BLaER1 (cell line): ENCODE measurements at regions not wholly inside any gene's neighbourhood (a gene's known extent, or its start where the extent isn't known, plus 50 kb on each side); places are given as distances from the start of the nearest gene placed in this dataset.

Experiments
- H3K27ac ChIP-seq: shearing (Covaris generic); formaldehyde crosslinking; 2 replicates; pipeline ENCODE4 v1.8.1; 2022
- H3K27me3 ChIP-seq: shearing (Covaris generic); formaldehyde crosslinking; 2 replicates; pipeline ENCODE4 v1.8.1; 2022
- H3K36me3 ChIP-seq: shearing (Covaris generic); formaldehyde crosslinking; 2 replicates; pipeline ENCODE4 v1.8.1; 2022
- H3K4me1 ChIP-seq: shearing (Covaris generic); formaldehyde crosslinking; 2 replicates; pipeline ENCODE4 v1.8.1; 2022
- H3K4me2 ChIP-seq: shearing (Covaris generic); formaldehyde crosslinking; 2 replicates; pipeline ENCODE4 v1.8.1; 2022
- H3K4me3 ChIP-seq: shearing (Covaris generic); formaldehyde crosslinking; 2 replicates; pipeline ENCODE4 v1.8.1; 2022
- H3K9ac ChIP-seq: shearing (Covaris generic); formaldehyde crosslinking; 2 replicates; pipeline ENCODE4 v1.8.1; 2022
- H3K9me3 ChIP-seq: shearing (Covaris generic); formaldehyde crosslinking; 2 replicates; pipeline ENCODE4 v1.8.1; 2022
- H4K20me1 ChIP-seq: shearing (Covaris generic); formaldehyde crosslinking; 2 replicates; pipeline ENCODE4 v1.8.1; 2022
- Cebpa-rat ChIP-seq: shearing (Covaris generic); IDR thresholded peaks from 2 replicates; pipeline ENCODE4 v1.8.1; 2022

GRCh38 chr7:156022483-156023459 lies 210.5 kb upstream of the SHH start:
- H3K9me3 ChIP-seq: no peaks in the 10 kb centered on the region
- H3K4me3 ChIP-seq: no peak overlapping the region
- H3K36me3 ChIP-seq: no peaks in the 10 kb centered on the region
- peaks cover 3% of the 10 kb centered on the region for H3K4me1 ChIP-seq
- no peaks in the 10 kb centered on the region for H3K27me3 ChIP-seq
- no peaks in the 10 kb centered on the region for H4K20me1 ChIP-seq
- no peak overlapping the region for H3K9ac ChIP-seq
- H3K4me2 ChIP-seq: no peak overlapping the region
- no peak overlapping the region for H3K27ac ChIP-seq
- TF ChIP-seq Cebpa-rat: no peak

- no peak overlapping the region for H3K9ac ChIP-seq
- H3K36me3 ChIP-seq: no peaks in the 10 kb centered on the region
- TF ChIP-seq Cebpa-rat: no peak
- no peak overlapping the region for H3K4me2 ChIP-seq
- no peaks in the 10 kb centered on the region for H4K20me1 ChIP-seq
- no peaks in the 10 kb centered on the region for H3K27me3 ChIP-seq
- no peak overlapping the region for H3K4me3 ChIP-seq
- no peaks in the 10 kb centered on the region for H3K4me1 ChIP-seq
- H3K9me3 ChIP-seq: no peaks in the 10 kb centered on the region
- no peak overlapping the region for H3K27ac ChIP-seq
These were observed 209.2 kb upstream of the SHH start for GRCh38 chr7:156021471-156021870.

DNA sequence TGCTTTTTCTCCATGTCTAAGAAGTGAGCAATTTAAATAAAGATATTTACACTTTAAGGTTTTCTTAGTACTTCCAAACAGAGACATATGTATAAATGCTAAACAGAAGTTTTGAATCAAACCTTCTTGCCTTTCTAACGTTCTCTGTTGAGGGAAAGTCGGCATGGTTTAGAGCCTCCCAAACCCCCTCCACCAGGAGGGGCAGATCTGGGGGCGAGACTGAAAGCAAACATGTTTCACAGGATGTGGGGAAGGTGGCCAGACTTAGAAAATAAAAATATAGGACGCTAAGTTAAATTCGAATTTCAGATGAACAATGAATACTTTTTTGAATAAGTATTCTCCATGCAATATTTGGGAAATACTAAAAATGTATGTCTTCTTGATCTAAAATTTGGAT lies 208.3 kb upstream of the SHH start:
- Histone ChIP-seq H3K4me3 (no peak overlapping the region), H3K4me1 (no peaks in the 10 kb centered on the region), H3K27me3 (no peaks in the 10 kb centered on the region), H3K36me3 (no peaks in the 10 kb centered on the region), H4K20me1 (no peaks in the 10 kb centered on the region), H3K27ac (no peak overlapping the region), H3K9me3 (no peaks in the 10 kb centered on the region), H3K4me2 (no peak overlapping the region), H3K9ac (no peak overlapping the region)
- TF ChIP-seq Cebpa-rat: no peak

- H3K27me3 ChIP-seq: no peaks in the 10 kb centered on the region
- H3K4me1 ChIP-seq: no peaks in the 10 kb centered on the region
- H3K4me2 ChIP-seq: no peak overlapping the region
- H3K36me3 ChIP-seq: no peaks in the 10 kb centered on the region
- H3K9ac ChIP-seq: no peak overlapping the region
- no peaks in the 10 kb centered on the region for H3K9me3 ChIP-seq
- H3K27ac ChIP-seq: no peak overlapping the region
- H3K4me3 ChIP-seq: no peak overlapping the region
- H4K20me1 ChIP-seq: no peaks in the 10 kb centered on the region
- TF ChIP-seq Cebpa-rat: no peak
These were observed 207.7 kb upstream of the SHH start for GRCh38 chr7:156019776-156020565.

- no peak for TF ChIP-seq Cebpa-rat
- no peak overlapping the region for H3K4me3 ChIP-seq
- no peaks in the 10 kb centered on the region for H4K20me1 ChIP-seq
- H3K27ac ChIP-seq: no peak overlapping the region
- H3K4me2 ChIP-seq: no peak overlapping the region
- H3K9ac ChIP-seq: no peak overlapping the region
- H3K36me3 ChIP-seq: no peaks in the 10 kb centered on the region
- H3K4me1 ChIP-seq: no peaks in the 10 kb centered on the region
- H3K27me3 ChIP-seq: no peaks in the 10 kb centered on the region
- H3K9me3 ChIP-seq: no peaks in the 10 kb centered on the region
These were observed 207.0 kb upstream of the SHH start for GRCh38 chr7:156019308-156019707.

DNA sequence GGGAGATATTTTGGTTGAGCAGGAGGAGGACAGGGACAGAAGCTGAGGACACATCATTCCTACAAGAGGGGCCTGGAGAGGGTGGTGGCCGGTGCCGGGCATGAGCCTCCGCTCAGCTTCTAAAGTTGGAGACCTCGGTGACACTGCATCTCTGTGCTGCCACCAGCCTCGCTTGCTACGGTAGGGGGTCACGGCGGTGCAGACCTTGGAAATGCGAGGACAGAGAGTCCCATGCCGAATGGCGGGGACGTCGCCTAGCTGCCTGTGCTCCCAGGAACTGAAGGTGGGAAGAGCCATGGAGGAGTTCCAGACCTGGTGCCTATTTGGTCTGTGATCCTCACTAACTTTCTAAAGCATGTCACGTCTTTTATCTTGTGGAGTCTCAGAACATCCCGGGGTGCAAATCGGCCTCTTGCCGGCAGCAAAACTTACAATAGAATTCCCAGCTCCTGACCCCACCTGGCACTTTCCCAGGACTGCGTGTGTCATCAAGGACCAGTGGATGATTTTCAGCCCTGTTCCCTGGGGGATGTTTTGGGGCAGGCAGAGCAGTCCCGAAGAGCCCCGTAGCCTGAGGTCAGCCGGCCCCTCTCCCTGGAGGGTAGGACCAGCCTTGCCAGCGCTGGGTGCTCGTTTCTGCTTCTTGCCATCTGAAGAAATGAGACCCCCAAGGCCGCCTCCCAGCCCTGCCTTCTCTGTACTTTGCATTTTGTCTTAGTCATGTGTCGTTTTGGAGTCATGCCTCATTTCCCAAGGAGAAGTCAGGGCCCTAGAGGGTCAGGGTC lies 205.8 kb upstream of the SHH start:
- TF ChIP-seq Cebpa-rat: no peak
- Histone ChIP-seq H3K9ac (no peak overlapping the region), H3K4me3 (no peak overlapping the region), H3K9me3 (peaks cover 4% of the 10 kb centered on the region), H3K4me2 (no peak overlapping the region), H3K4me1 (no peaks in the 10 kb centered on the region), H3K27ac (no peak overlapping the region), H3K36me3 (no peaks in the 10 kb centered on the region), H4K20me1 (no peaks in the 10 kb centered on the region), H3K27me3 (no peaks in the 10 kb centered on the region)

GRCh38 chr7:156017431-156017830 lies 205.2 kb upstream of the SHH start:
- TF ChIP-seq Cebpa-rat: no peak
- H3K27ac ChIP-seq: no peak overlapping the region
- no peak overlapping the region for H3K9ac ChIP-seq
- H3K9me3 ChIP-seq: peaks cover 4% of the 10 kb centered on the region
- no peaks in the 10 kb centered on the region for H4K20me1 ChIP-seq
- no peaks in the 10 kb centered on the region for H3K4me1 ChIP-seq
- no peaks in the 10 kb centered on the region for H3K36me3 ChIP-seq
- no peak overlapping the region for H3K4me3 ChIP-seq
- H3K27me3 ChIP-seq: no peaks in the 10 kb centered on the region
- H3K4me2 ChIP-seq: no peak overlapping the region

DNA sequence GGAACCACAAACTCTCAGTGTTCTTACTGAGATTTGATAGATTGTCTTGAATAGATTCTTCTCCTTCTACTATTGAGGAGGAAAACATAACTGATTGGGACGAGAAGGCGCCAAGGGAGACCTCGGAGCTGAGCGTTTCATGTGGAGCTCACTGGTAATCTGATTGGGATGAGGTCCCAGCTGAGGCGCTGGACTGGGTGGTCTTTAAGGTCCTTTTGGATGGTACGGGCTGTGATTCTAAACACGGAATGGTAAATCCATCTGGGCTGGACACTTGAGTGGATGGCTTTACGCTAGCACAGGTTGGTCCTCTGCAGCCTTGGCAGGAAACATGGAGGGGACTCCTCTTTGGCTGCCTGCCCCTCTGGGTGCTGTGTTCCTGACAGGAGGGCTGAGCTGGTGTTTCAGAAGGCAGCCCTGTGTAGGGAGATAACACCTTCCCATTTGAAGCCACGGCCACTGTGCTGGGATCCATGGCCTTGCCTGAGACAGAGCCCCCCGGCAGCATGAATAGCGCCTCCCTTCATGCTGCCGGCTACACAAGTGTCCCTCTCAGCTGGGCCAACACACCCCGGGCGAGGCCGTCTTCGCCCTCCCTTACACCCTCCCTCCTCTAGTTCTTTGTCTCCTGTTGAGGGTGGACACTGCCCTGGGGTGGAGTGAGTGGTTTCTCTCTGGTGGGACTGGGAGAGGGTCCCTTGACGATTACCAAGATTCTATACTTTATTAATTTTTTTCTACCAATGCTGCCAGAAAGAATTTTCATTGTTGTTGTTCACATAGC lies 203.2 kb upstream of the SHH start:
- no peak overlapping the region for H3K9ac ChIP-seq
- H3K4me2 ChIP-seq: no peak overlapping the region
- peaks cover 4% of the 10 kb centered on the region for H3K9me3 ChIP-seq
- H3K27ac ChIP-seq: no peak overlapping the region
- H3K27me3 ChIP-seq: no peaks in the 10 kb centered on the region
- no peaks in the 10 kb centered on the region for H3K36me3 ChIP-seq
- H4K20me1 ChIP-seq: no peaks in the 10 kb centered on the region
- no peaks in the 10 kb centered on the region for H3K4me1 ChIP-seq
- no peak for TF ChIP-seq Cebpa-rat
- H3K4me3 ChIP-seq: no peak overlapping the region

DNA sequence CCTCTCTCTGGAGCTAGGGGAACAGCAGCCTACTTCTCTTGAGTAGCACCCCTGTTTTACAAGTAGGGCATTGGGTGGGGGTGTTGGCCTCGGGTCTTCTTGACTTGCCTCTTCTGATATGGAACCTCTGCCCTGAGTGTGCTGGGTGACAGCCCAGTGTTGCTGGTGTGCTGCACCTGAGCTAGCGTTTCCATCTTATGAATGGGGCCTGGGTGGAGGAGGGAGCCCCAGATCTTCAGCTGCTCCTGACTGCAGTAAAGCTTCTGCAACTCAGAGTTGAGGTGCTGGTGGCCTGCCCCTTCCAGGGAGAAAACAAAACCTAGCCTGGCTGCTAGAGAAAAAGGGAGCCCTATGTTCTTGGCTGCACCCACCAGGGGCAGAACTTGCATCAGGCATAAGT lies 202.5 kb upstream of the SHH start:
- H3K9ac ChIP-seq: no peak overlapping the region
- H3K27me3 ChIP-seq: no peaks in the 10 kb centered on the region
- H4K20me1 ChIP-seq: no peaks in the 10 kb centered on the region
- no peak for TF ChIP-seq Cebpa-rat
- no peak overlapping the region for H3K4me3 ChIP-seq
- H3K36me3 ChIP-seq: no peaks in the 10 kb centered on the region
- H3K9me3 ChIP-seq: peaks cover 4% of the 10 kb centered on the region
- H3K27ac ChIP-seq: no peak overlapping the region
- H3K4me1 ChIP-seq: no peaks in the 10 kb centered on the region
- no peak overlapping the region for H3K4me2 ChIP-seq
